ENCODE measurements at regions not wholly inside any gene's neighbourhood (a gene's known extent, or its start where the extent isn't known, plus 50 kb on each side); places are given as distances from the start of the nearest gene placed in this dataset.
"Not testable (repeated sequence)": the region's sequence is repeated elsewhere in the genome, so short reads cannot be mapped to it uniquely, and the experiment has no call there.

DNA sequence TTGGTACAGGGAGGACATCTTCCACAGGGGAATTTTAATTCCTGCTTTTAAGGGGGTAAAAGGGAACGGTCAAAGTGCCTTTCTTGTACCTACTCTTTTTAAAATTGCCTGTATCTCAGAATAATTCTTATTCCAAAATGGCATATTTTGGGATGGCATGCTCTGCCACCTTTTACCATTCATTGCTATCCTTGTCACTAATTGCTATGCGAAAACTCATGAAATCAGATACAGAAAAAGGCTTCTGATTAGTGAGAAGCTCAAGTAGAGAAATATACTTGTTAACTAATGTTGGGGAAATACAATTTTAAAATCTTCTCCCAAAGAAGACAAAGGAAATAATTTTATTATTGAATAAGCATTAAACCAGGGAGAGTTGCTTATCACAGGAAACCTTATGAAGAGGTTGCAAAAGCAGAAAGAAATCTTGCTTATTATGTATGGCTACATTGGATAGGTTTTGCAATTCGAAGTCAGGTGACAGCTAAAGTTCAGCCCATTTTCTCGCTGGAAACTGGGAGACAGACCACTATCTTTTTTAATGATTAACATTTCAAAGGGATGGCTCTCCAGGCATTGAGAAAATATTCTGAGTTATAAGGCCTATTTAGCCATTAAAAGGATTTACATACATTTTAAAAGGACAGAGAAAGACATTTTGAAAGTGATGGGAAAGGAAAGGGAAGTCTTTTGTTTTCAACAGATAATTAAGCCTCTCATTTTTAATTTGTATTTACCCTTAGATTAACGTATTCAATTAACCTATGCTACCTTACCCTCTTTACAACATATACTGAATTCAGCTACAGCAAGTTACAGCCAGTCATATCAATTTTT, 110.3 kb upstream of the PRSS16 start:
- DNase-seq (ENCODE audit: low spot score), result no peak

DNA sequence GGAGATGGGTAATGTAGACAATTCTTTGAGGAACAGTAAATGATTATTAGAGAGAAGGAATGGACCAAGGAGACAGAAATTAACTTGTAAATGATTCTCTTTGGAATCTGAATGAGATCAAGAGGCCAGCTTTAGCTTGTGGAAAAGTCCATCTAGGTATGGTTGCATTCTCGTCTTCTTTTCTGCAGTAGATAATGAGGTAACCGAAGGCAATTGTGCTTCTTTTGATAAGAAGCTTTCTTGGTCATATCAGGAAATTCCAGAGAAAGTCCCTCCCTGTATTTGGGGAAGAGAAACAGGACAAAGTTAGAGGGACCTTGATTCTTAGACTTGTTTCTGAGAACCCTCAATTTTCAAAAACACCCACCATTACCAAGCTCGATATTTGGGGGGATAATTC, 109.1 kb upstream of the PRSS16 start:
- DNase-seq (ENCODE audit: low spot score), result no peak

DNA sequence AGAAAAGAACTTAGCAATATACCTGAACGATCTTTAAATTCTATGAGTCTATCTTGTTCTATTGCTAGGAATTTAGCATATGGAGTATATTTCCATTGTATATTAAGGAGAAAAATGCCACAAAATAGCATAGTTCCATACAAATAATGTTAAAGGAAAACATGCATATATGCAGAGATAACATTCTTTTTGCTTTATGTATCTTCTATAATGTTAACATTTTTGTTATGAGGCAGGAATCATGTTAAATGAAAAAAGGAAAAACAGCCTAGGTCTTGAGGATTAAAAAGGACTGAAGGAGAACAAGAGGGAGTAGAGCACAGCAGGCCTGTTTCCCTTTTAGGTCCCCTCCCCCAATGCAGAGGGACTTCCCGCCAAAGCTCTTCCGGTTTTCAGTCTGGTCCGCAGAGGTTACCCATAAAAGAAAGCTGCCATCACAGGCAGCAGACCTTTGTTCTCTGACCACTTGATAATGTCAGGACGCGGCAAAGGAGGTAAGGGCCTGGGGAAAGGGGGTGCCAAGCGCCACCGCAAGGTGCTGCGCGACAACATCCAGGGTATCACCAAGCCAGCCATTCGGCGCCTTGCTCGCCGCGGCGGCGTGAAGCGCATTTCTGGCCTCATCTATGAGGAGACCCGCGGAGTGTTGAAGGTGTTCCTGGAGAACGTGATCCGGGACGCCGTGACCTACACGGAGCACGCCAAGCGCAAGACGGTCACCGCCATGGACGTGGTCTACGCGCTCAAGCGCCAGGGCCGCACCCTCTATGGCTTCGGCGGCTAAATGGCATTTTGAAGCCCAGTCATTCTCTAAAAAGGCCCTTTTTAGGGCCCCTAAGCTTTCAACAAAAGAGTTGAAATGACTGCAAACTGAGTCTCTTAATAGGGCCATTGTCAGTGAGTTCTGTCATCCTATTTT, 108.4 kb upstream of the PRSS16 start:
- DNase-seq (ENCODE audit: low spot score), result peak; percentile 45

GRCh38 chr6:27139756-27140579, 107.5 kb upstream of the PRSS16 start:
- no peak for DNase-seq (ENCODE audit: low spot score)

DNA sequence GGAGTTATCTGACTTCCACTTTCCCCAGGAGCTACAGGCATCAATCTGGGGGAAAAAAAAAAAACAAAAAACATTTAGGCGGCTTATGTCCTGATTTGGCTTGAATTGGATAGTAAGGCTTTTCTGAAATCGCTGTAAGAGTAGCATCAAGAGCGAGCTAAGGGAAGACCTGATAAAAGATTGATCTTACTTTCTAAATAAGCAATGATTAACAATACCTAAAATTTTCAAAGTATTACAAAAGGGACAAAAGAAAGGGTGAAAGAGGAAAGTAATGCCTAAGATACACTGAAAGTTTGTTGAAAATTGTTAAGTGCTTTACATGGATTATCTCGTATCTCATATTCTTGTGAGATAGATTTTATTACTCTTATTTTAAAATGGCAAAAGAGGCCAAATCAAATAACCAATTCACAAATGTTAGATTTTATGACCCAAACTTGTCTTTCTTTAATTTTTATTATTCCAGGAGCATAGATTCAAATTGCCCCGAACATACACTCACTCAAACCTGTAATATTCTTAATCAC, 106.4 kb upstream of the PRSS16 start:
- no peak for DNase-seq (ENCODE audit: low spot score)

- no peak for DNase-seq (ENCODE audit: low spot score)
These were observed 105.9 kb upstream of the PRSS16 start for GRCh38 chr6:27141529-27142015.

DNA sequence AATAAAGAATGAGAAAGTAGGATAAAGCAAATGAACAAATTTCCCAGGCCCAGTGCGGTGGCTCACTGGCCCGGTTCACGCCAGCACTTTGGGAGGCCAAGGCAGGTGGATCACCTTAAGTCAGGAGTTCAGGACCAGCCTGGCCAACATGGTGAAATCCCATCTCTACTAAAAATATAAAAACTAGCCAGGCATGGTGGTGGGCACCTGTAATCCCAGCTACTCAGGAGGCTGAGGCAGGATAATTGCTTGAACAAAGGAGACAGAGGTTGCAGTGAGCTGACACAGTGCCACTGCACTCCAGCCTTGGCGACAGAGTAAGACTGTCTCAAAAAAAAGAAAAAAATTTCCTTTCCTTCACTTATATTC, 104.5 kb upstream of the PRSS16 start:
- not testable (repeated sequence) for DNase-seq (ENCODE audit: low spot score)

- no peak for DNase-seq (ENCODE audit: low spot score)
These were observed 104.0 kb upstream of the PRSS16 start for GRCh38 chr6:27143474-27144026.

DNA sequence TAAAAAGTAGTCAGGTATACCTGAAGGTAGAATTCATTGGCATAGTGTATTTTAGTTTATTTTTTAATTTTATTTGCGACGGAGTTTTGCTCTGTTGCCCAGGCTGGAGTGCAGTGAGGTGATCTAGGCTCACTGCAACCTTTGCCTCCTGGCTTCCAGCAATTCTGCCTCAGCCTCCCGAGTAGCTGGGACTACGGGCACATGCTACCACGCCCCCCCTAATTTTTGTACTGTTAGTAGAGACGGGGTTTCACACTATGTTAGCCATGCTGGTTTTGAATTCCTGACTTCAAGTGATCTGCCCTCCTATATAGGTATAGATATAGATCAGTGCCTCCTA, 102.8 kb upstream of the PRSS16 start:
- DNase-seq (ENCODE audit: low spot score), result no peak

DNA sequence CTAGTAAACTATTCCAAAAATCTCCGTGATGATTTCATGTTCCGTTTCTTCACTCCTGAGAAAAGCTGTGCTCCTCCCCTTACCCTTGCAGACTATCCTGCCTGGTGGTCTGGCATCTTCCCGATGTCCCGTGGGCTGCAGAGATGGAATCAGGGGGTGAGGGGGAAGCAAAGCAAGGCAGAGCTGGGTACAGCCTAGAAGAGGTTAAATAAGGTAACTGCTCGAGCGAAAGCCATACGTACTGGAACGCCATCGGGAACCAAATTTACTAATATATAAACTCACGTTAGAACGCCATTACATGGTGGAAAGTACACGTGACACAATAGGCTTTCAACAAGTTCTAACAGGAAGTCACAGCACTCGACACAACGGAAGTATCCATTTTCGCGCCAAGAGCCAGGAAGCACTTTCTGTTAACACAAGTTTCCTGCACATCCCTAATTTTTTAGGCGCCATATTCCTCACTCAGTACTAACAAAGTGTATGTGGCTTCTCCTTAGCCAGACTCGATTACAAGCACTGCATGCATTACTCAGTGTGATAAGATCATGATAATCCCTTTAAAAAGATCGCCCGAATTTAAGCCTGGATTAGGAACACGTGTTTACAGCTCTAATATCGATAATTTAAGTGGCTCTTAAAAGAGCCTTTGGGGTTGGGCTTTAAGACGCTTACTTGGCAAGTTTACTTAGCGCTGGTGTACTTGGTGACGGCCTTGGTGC, 101.6 kb upstream of the PRSS16 start:
- DNase-seq (ENCODE audit: low spot score), result peak; percentile 62

DNA sequence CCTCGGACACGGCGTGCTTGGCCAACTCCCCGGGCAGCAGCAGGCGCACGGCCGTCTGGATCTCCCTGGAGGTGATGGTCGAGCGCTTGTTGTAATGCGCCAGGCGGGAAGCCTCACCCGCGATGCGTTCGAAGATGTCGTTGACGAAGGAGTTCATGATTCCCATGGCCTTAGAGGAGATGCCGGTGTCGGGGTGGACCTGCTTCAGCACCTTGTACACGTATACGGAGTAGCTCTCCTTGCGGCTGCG, 101.1 kb upstream of the PRSS16 start:
- DNase-seq (ENCODE audit: low spot score), result not testable (repeated sequence)

DNA sequence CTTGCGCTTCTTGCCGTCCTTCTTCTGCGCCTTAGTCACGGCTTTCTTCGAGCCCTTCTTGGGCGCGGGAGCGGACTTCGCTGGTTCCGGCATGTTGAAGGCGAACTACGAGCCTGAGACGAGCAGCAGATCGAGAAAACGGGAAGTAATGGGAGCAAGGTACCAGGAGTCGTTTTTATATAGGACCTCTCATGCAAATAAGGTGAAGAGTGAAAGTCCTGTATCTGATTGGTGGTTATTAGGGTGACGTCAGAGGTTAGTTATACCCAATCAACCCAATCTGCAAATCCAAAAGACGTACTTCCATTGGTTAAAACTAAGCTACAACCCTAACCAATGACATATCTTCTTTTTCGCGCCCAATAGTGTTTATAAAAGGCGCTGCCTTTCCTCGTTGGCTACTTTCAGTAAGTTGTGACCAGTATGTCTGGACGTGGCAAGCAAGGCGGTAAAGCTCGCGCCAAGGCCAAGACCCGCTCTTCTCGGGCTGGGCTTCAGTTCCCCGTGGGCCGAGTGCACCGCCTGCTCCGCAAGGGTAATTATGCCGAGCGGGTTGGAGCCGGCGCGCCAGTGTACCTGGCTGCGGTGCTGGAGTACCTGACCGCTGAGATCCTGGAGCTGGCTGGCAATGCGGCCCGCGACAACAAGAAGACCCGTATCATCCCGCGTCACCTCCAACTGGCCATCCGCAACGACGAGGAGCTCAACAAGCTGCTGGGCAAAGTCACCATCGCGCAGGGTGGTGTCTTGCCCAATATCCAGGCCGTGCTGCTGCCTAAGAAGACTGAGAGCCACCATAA, 100.6 kb upstream of the PRSS16 start:
- peak; percentile 99 for DNase-seq (ENCODE audit: low spot score)

DNA sequence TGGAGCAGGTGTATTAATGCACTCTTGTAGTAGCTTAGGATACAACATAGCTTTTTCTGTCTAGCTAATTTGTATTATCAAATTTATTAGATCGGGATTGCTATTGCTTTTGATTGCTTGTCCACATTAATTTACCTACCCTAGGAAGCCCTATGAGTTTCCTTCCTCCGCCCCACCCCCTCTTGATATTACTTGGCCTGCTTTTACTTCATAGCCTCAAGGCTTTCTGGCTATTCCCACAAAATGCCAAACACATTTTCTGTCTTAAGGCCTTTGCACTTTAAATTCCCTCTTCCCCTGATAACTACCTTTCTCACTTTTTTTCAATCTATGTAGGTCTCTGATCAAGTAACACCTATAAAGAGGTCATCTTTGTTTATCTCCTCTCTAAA, 99.1 kb upstream of the PRSS16 start:
- no peak for DNase-seq (ENCODE audit: low spot score)

GRCh38 chr6:27149150-27149549, 98.4 kb upstream of the PRSS16 start:
- DNase-seq (ENCODE audit: low spot score), result no peak

DNA sequence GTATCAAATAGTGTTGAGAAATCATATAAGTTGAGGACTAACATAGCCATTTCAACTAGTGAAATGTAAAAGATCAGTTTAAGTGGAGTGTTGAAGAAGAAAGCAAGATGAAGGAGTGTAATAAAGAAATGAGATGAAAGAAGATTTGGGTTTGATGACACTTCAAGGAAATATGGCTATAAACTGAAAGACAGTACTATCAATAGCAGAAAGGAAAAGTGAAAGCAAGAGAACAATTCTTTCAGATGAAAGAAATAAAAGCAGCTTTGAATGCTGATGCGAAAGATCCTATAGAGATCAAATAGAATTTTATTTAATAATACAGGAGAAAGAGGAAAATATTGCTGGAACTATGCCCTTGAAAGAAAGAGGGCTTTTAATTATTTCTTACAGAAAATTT, 92.8 kb upstream of the PRSS16 start:
- no peak for DNase-seq (ENCODE audit: low spot score)

- DNase-seq (ENCODE audit: low spot score), result no peak
These were observed 90.5 kb upstream of the PRSS16 start for GRCh38 chr6:27156874-27157458.

DNA sequence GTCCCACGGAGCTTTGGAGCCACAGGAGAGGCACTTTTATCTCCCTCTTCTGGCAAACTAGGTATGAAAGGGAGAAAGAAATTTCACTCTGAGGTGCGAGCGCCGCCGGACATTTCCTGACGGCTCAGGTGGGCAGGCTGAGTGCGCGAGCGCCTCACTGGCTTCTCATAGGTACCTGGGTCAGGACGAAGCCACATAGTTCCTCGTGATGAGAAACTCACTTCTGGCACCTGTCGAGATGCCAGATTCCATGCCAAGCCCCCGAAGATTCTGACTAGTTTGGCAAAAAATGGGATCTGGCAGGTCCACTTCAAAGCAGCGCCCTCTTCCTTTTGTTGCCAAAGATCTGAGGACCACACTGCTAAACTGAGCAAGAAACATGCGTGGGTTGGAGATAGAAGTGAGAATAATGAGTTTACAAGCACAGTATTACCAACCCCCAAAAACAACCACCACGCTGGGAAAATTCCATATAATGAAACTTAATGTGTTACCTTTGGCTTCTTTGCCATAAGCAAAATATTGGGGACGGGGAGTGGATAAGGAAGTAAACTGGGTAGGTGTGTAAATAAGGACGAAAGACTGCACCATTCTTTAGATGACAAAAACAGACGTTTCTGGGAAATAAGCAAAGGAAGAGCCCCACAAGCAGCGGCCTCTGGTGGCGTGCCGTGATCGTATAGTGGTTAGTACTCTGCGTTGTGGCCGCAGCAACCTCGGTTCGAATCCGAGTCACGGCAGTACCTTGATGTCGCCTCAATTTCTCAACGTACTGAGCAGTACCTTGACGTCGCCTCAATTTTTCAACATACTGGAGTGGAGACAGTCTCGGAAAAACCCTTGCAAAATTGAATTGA, 89.8 kb upstream of the PRSS16 start:
- peak; percentile 44 for DNase-seq (ENCODE audit: low spot score)

DNA sequence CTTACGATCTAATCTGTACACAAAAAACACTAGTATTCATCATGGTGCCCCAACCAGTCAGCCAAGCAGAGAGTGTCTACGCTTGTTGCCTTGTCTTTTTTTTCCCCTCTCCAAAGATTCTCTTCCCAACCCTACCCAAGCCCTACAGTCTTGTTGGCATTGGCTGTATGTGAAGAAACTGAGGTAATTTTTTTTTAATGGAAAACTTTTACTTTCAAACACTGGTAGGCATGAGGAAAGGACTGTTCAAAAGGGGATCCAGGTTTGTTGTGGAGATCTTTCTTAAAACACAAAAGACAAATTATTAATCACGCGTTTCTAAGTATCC, 89.2 kb upstream of the PRSS16 start:
- DNase-seq (ENCODE audit: low spot score), result no peak

DNA sequence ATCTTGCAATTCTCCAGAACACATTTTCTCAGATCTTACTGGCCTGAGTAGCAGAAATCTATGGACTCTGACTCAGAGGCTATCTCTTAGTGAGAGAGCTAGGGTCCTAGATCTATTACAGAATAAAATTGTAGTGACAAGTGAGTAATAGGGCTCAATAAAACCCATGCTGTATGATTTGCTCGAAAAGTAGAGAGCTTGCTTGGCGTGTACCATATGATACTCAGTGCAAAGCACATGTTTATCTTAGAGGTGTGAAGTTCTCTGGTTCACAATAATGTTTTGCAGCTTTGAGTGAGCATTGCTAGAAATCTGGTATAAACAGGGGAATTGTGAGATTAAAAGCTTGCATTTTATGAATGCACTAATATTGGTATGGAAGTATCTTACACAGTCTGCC, 87.8 kb upstream of the PRSS16 start:
- DNase-seq (ENCODE audit: low spot score), result no peak

Measured in germinal center (tissue), 1 donor.